Loucy (cell line): ENCODE measurements at regions not wholly inside any gene's neighbourhood (a gene's known extent, or its start where the extent isn't known, plus 50 kb on each side); places are given as distances from the start of the nearest gene placed in this dataset.

Source experiments
- EZH2phosphoT487 ChIP-seq: fragments of 200-600 bp; IDR thresholded peaks from 2 replicates; pipeline ENCODE4 v1.6.1; 2018; ENCODE audit warnings: antibody characterized with exemption, mild to moderate bottlenecking, moderate library complexity, borderline replicate concordance
- TF ChIP-seq, protein P1 (sequence below): fragments of 200-600 bp; sonication (generic); conservative IDR thresholded peaks from 2 replicates; pipeline ENCODE4 v1.5.1; 2014; ENCODE audit warnings: mild to moderate bottlenecking, antibody characterized with exemption, low read length

DNA sequence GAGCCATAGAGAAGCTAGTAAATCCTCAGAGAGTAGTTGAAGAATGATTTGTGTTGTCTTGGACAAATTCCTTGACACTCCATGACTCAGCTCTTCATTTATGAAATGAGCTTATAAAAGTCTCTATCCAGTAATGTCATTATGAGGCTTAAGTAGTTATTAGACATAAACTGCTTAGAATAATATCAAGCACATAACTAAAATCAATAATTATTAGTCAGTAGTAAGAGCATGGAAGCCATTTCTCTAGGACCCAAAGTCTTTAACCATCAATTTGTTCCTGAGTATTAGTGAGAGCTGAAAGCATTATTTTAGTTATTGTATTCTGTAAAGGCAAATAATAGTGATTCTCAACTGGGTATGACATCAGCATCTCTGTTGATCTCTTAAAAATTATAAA, 1140.2 kb downstream of the HACE1 start:
- TF ChIP-seq, protein P1, sequence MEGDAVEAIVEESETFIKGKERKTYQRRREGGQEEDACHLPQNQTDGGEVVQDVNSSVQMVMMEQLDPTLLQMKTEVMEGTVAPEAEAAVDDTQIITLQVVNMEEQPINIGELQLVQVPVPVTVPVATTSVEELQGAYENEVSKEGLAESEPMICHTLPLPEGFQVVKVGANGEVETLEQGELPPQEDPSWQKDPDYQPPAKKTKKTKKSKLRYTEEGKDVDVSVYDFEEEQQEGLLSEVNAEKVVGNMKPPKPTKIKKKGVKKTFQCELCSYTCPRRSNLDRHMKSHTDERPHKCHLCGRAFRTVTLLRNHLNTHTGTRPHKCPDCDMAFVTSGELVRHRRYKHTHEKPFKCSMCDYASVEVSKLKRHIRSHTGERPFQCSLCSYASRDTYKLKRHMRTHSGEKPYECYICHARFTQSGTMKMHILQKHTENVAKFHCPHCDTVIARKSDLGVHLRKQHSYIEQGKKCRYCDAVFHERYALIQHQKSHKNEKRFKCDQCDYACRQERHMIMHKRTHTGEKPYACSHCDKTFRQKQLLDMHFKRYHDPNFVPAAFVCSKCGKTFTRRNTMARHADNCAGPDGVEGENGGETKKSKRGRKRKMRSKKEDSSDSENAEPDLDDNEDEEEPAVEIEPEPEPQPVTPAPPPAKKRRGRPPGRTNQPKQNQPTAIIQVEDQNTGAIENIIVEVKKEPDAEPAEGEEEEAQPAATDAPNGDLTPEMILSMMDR, result no peak
- no peak for TF ChIP-seq EZH2phosphoT487
